B cell (primary cell): ENCODE measurements at regions not wholly inside any gene's neighbourhood (a gene's known extent, or its start where the extent isn't known, plus 50 kb on each side); places are given as distances from the start of the nearest gene placed in this dataset.

Source experiments
- ATAC-seq: fragments of 200-7000 bp; cut with Tn5 transposase; one replicate; pipeline ENCODE4 v1.10.0; 2021; ENCODE audit warnings: low read depth, mild to moderate bottlenecking, moderate number of reproducible peaks, moderate library complexity
- CTCF ChIA-PET: fragments of 350-600 bp; sonication (Branson Sonifier 250); formaldehyde crosslinking; loops from one replicate; lab custom pipeline; 2021; ENCODE audit warnings: antibody characterized with exemption, inconsistent platforms; lab: Charles Lee
- POLR2A ChIA-PET: fragments of 350-600 bp; sonication (Branson Sonifier 250); formaldehyde crosslinking; loops from one replicate; lab custom pipeline; 2021; ENCODE audit warnings: antibody characterized with exemption; lab: Charles Lee
- DNase-seq: peaks from one replicate; pipeline ENCODE4 v3.0.0; 2013
- H2AFZ ChIP-seq: 2 replicates; pipeline ENCODE4 v1.6.1; 2012; ENCODE audit warnings: mild to moderate bottlenecking, low read depth, low read length; ENCODE audit not compliant: insufficient read depth, poor library complexity, severe bottlenecking
- H3K27ac ChIP-seq, 2 donors: 1 replicate in 1 of 2; 2 replicates in 1 of 2; pipeline ENCODE4 v1.5.1; 2012 to 2013; ENCODE audit warnings: low read length in 2 of 2, mild to moderate bottlenecking in 2 of 2, moderate library complexity in 1 of 2
- H3K27me3 ChIP-seq, 4 experiments: fragments of 200-600 bp in 1 of 4; sonication (generic) in 1 of 4; replicated peaks in 1 of 4; 1 replicate in 2 of 4; 2 replicates in 2 of 4; pipeline versions ENCODE4 v1.6.1 to v1.7.0; 2013 to 2016; ENCODE audit warnings: low read length in 3 of 4, mild to moderate bottlenecking in 2 of 4, mixed read lengths in 1 of 4, moderate library complexity in 1 of 4; ENCODE audit not compliant: insufficient read depth in 4 of 4, control insufficient read depth in 3 of 4; ENCODE audit errors: control extremely low read depth in 1 of 4
- H3K36me3 ChIP-seq, 2 experiments: replicated peaks in 1 of 2; 1 replicate in 1 of 2; 2 replicates in 1 of 2; pipeline versions ENCODE4 v1.6.1 to v1.7.1; 2013; ENCODE audit warnings: low read length in 1 of 2; ENCODE audit not compliant: insufficient read depth in 2 of 2, control insufficient read depth in 1 of 2; ENCODE audit errors: control extremely low read depth in 1 of 2, extremely low read depth in 1 of 2
- H3K4me1 ChIP-seq, 2 donors: fragments of 200-600 bp in 1 of 2; sonication (generic) in 1 of 2; 1 replicate in 1 of 2; 2 replicates in 1 of 2; pipeline versions ENCODE4 v1.5.1 to v1.6.1; 2013 to 2017; ENCODE audit warnings: low read length in 2 of 2; ENCODE audit not compliant: control insufficient read depth in 2 of 2, insufficient read depth in 2 of 2
- H3K4me2 ChIP-seq: replicated peaks from 2 replicates; pipeline ENCODE3; 2012; ENCODE audit warnings: mild to moderate bottlenecking, low read depth, low read length; ENCODE audit not compliant: poor library complexity, severe bottlenecking
- H3K4me3 ChIP-seq, 5 experiments: fragments of 200-600 bp in 1 of 5; sonication (generic) in 1 of 5; 1 replicate in 3 of 5; 2 replicates in 2 of 5; pipeline versions ENCODE4 v1.5.1 to v1.7.0; 2011 to 2016; ENCODE audit warnings: low read length in 4 of 5, mild to moderate bottlenecking in 4 of 5, low read depth in 2 of 5, control low read depth in 1 of 5, moderate library complexity in 1 of 5; ENCODE audit not compliant: insufficient read depth in 1 of 5; ENCODE audit errors: control extremely low read depth in 1 of 5, extremely low read depth in 1 of 5
- H3K79me2 ChIP-seq: fragments of 200-600 bp; sonication (generic); one replicate; pipeline ENCODE4 v1.6.0; 2016; ENCODE audit warnings: low read length; ENCODE audit not compliant: control insufficient read depth, insufficient read depth
- H3K9ac ChIP-seq: fragments of 200-600 bp; sonication (generic); 2 replicates; pipeline ENCODE4 v1.6.1; 2017; ENCODE audit warnings: mild to moderate bottlenecking, low read length, moderate library complexity
- H3K9me3 ChIP-seq, 3 donors: one replicate each; pipeline versions ENCODE4 v1.6.1 to v1.7.1; 2013; ENCODE audit warnings: low read length in 2 of 3; ENCODE audit not compliant: control insufficient read depth in 2 of 3, insufficient read depth in 1 of 3; ENCODE audit errors: control extremely low read depth in 1 of 3
- H4K20me1 ChIP-seq: 2 replicates; pipeline ENCODE4 v1.6.0; 2012; ENCODE audit warnings: mild to moderate bottlenecking, low read length; ENCODE audit not compliant: insufficient read depth, control insufficient read depth, poor library complexity, severe bottlenecking
- H3K27ac Mint-ChIP-seq: one replicate; pipeline ENCODE4 v1.8.0; 2021; ENCODE audit warnings: mixed read lengths
- H3K27me3 Mint-ChIP-seq: one replicate; pipeline ENCODE4 v1.8.0; 2021; ENCODE audit warnings: mixed read lengths
- H3K4me1 Mint-ChIP-seq: one replicate; pipeline ENCODE4 v1.8.0; 2021; ENCODE audit warnings: mixed read lengths
- H3K4me3 Mint-ChIP-seq: one replicate; pipeline ENCODE4 v1.8.0; 2021; ENCODE audit warnings: mixed read lengths
- H3K9me3 Mint-ChIP-seq: one replicate; pipeline ENCODE4 v1.8.0; 2022; ENCODE audit warnings: mixed read lengths; ENCODE audit not compliant: insufficient read depth
- EZH2 ChIP-seq: IDR thresholded peaks from 2 replicates; pipeline ENCODE4 v1.6.1; 2012; ENCODE audit warnings: borderline replicate concordance, low read depth, mild to moderate bottlenecking, moderate library complexity, low read length; ENCODE audit not compliant: insufficient read depth, poor library complexity, severe bottlenecking
- WGBS: methylation state at CpG from one replicate; pipeline ENCODE4 v1.1.5; 2013; ENCODE audit warnings: missing lambda C conversion rate; ENCODE audit not compliant: insufficient coverage; 5-methylcytosine and 5-hydroxymethylcytosine counted together
- intact Hi-C: fragments of 100-400 bp; cut with micrococcal nuclease; formaldehyde crosslinking; loops from one replicate; pipeline ENCODE4 v1.10.0; 2022
- TF ChIP-seq, protein P1 (sequence below): fragments of 200-600 bp; IDR thresholded peaks from one replicate; pipeline ENCODE4 v1.8.0; 2022; ENCODE audit warnings: antibody characterized with exemption, mild to moderate bottlenecking

DNA sequence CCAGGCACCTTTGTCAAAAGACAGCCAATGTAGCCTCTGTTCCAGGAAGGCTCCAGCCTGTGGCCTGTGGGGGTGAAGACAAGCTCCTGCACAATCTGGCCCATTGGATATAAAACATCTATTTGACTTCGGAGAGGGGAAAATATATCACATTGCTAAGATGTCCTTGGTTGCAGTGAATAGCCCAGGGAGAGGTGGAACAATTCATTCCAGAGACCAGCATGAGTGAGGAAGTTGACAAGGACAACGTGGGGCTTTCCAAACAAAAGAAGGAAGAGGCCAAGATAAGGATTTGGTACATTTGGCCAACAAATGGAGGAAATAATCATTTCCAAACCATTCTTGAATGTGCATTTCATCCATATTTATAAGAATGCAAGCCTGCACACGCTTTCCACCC, 187.0 kb downstream of the ETS2 start:
- ChIA-PET CTCF (no interaction called here), POLR2A (no interaction called here)
- no peaks in the 10 kb centered on the region for H3K9me3 ChIP-seq
- no peak overlapping the region for H2AFZ ChIP-seq
- H3K79me2 ChIP-seq = no peaks in the 10 kb centered on the region
- H3K27ac ChIP-seq = no peak overlapping the region
- Mint-ChIP-seq H3K9me3 (no peaks in the 10 kb centered on the region), H3K4me1 (peaks cover 4% of the 10 kb centered on the region), H3K27me3 (peaks cover 55% of the 10 kb centered on the region), H3K4me3 (no peak overlapping the region), H3K27ac (no peak overlapping the region)
- H3K4me1 ChIP-seq = no peaks in the 10 kb centered on the region
- intact Hi-C loops = no loop called here
- no peaks in the 10 kb centered on the region for H3K36me3 ChIP-seq
- peaks cover 0 to 30% (median 0%) of the 10 kb centered on the region in 4 experiments for H3K27me3 ChIP-seq
- DNase-seq = no peak
- no peak overlapping the region for H3K4me3 ChIP-seq
- no peaks in the 10 kb centered on the region for H4K20me1 ChIP-seq
- no peak for ATAC-seq
- WGBS = no CpG with 5 or more reads among the region's 3 CpGs
- no peak overlapping the region for H3K9ac ChIP-seq
- H3K4me2 ChIP-seq = no peak overlapping the region
- TF ChIP-seq EZH2 = no peak
- TF ChIP-seq, protein P1, sequence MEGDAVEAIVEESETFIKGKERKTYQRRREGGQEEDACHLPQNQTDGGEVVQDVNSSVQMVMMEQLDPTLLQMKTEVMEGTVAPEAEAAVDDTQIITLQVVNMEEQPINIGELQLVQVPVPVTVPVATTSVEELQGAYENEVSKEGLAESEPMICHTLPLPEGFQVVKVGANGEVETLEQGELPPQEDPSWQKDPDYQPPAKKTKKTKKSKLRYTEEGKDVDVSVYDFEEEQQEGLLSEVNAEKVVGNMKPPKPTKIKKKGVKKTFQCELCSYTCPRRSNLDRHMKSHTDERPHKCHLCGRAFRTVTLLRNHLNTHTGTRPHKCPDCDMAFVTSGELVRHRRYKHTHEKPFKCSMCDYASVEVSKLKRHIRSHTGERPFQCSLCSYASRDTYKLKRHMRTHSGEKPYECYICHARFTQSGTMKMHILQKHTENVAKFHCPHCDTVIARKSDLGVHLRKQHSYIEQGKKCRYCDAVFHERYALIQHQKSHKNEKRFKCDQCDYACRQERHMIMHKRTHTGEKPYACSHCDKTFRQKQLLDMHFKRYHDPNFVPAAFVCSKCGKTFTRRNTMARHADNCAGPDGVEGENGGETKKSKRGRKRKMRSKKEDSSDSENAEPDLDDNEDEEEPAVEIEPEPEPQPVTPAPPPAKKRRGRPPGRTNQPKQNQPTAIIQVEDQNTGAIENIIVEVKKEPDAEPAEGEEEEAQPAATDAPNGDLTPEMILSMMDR = no peak

DNA sequence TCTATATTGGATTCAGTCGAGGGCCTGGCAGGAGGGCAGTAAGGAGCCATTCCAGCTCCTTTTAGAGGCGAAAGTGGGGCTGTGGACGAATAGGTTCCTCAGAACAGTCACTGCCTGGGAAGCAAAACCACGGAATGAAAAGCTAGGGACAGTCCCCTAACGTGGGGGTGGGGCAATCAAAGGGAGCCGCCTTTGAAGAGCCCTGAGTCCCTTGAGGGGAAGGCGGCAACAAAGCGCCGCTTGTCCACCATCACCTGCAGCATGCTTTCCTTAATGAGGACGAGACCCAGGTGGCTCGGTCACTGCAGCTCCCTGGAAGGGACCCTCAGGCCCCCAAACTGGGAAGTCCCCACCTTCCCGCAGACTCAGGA, 184.7 kb downstream of the ETS2 start:
- no peak overlapping the region for H3K27ac Mint-ChIP-seq
- no peak overlapping the region for H3K4me3 Mint-ChIP-seq
- H3K4me1 ChIP-seq = peaks cover 3 to 9% of the 10 kb centered on the region in 2 donors
- WGBS = 59% methylated on average over 12 of the region's 12 CpGs
- H3K4me2 ChIP-seq = no peak overlapping the region
- H4K20me1 ChIP-seq = no peaks in the 10 kb centered on the region
- TF ChIP-seq EZH2 = no peak
- TF ChIP-seq, protein P1 = no peak
- H3K9ac ChIP-seq = no peak overlapping the region
- DNase-seq (no peak), ATAC-seq (no peak)
- ChIA-PET CTCF (interaction anchor here (0.9 kb wide), 1 partner anchor 255 kb away, joined by 3 read pairs; no protein-coding TSS in a partner anchor), POLR2A (no interaction called here)
- intact Hi-C loops = no loop called here
- H3K4me3 ChIP-seq = no peak overlapping the region
- H3K27me3 Mint-ChIP-seq = peaks cover 61% of the 10 kb centered on the region
- H3K79me2 ChIP-seq = no peaks in the 10 kb centered on the region
- H3K9me3 ChIP-seq = no peaks in the 10 kb centered on the region
- no peaks in the 10 kb centered on the region for H3K36me3 ChIP-seq
- H2AFZ ChIP-seq = no peak overlapping the region
- peaks cover 0 to 48% (median 6%) of the 10 kb centered on the region in 4 experiments for H3K27me3 ChIP-seq
- H3K9me3 Mint-ChIP-seq = no peaks in the 10 kb centered on the region
- H3K27ac ChIP-seq = no peak overlapping the region
- H3K4me1 Mint-ChIP-seq = peaks cover 8% of the 10 kb centered on the region
